GM18867 (cell line): ENCODE measurements at regions not wholly inside any gene's neighbourhood (a gene's known extent, or its start where the extent isn't known, plus 50 kb on each side); places are given as distances from the start of the nearest gene placed in this dataset.
"Not testable (repeated sequence)": the region's sequence is repeated elsewhere in the genome, so short reads cannot be mapped to it uniquely, and the experiment has no call there.

Source experiments
- ATAC-seq: cut with Tn5 transposase; IDR thresholded peaks from one replicate; pipeline ENCODE4 v1.9.1; 2021; ENCODE audit warnings: mild to moderate bottlenecking, moderate library complexity; ENCODE audit not compliant: unreplicated experiment

- no peak for ATAC-seq
Measured at GRCh38 chr7:3159445-3159844, 115.8 kb upstream of the CARD11 start.

GRCh38 chr7:3159926-3160325, 116.3 kb upstream of the CARD11 start:
- not testable (repeated sequence) for ATAC-seq

- ATAC-seq: no peak
Measured at GRCh38 chr7:3162289-3162688, 118.6 kb upstream of the CARD11 start.

GRCh38 chr7:3162798-3163197, 119.1 kb upstream of the CARD11 start:
- not testable (repeated sequence) for ATAC-seq

- ATAC-seq: no peak
Measured at GRCh38 chr7:3164380-3164792, 120.7 kb upstream of the CARD11 start.

- ATAC-seq: no peak
Measured at GRCh38 chr7:3165681-3166580, 122.3 kb upstream of the CARD11 start.

GRCh38 chr7:3167551-3167950, 123.9 kb upstream of the CARD11 start:
- ATAC-seq: no peak

- ATAC-seq: no peak
Measured at GRCh38 chr7:3168370-3168769, 124.7 kb upstream of the CARD11 start.

GRCh38 chr7:3168869-3169268, 125.2 kb upstream of the CARD11 start:
- no peak for ATAC-seq

GRCh38 chr7:3172768-3173280, 128.2 kb upstream of the SDK1 start:
- no peak for ATAC-seq

GRCh38 chr7:3174515-3175284, 126.4 kb upstream of the SDK1 start:
- ATAC-seq: no peak

- no peak for ATAC-seq
Measured at GRCh38 chr7:3175285-3175902, 125.7 kb upstream of the SDK1 start.

GRCh38 chr7:3176112-3177000, 124.7 kb upstream of the SDK1 start:
- no peak for ATAC-seq

- no peak for ATAC-seq
Measured at GRCh38 chr7:3177271-3177670, 123.8 kb upstream of the SDK1 start.

GRCh38 chr7:3179456-3179855, 121.6 kb upstream of the SDK1 start:
- ATAC-seq: no peak

- no peak for ATAC-seq
Measured at GRCh38 chr7:3180604-3181003, 120.4 kb upstream of the SDK1 start.

GRCh38 chr7:3182055-3182454, 119.0 kb upstream of the SDK1 start:
- ATAC-seq: not testable (repeated sequence)

GRCh38 chr7:3187444-3188040, 113.5 kb upstream of the SDK1 start:
- no peak for ATAC-seq

GRCh38 chr7:3188946-3189345, 112.1 kb upstream of the SDK1 start:
- no peak for ATAC-seq

- no peak for ATAC-seq
Measured at GRCh38 chr7:3191548-3191947, 109.5 kb upstream of the SDK1 start.
